ENCODE measurements at regions not wholly inside any gene's neighbourhood (a gene's known extent, or its start where the extent isn't known, plus 50 kb on each side); places are given as distances from the start of the nearest gene placed in this dataset.
"Not testable (repeated sequence)": the region's sequence is repeated elsewhere in the genome, so short reads cannot be mapped to it uniquely, and the experiment has no call there.

DNA sequence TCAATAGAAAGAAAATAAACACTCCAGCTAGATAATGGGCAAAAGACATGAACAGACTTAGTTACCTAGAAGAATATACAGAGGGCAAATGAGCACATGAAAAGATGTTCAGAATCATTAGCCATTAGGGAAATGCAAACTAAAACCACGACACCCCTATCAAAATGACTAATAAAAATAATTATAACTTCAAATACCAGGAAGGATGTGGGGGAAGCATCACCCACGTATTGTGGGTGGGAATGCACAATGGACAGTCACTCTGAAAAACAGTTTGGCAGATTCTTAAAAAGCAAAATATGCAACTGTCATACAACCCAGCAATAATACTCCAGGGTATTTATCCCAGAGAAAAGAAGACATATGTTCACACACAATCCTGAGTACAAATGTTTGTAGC lies 92.6 kb downstream of the DLL1 start:
- no peak for DNase-seq (ENCODE audit: low spot score)

DNA sequence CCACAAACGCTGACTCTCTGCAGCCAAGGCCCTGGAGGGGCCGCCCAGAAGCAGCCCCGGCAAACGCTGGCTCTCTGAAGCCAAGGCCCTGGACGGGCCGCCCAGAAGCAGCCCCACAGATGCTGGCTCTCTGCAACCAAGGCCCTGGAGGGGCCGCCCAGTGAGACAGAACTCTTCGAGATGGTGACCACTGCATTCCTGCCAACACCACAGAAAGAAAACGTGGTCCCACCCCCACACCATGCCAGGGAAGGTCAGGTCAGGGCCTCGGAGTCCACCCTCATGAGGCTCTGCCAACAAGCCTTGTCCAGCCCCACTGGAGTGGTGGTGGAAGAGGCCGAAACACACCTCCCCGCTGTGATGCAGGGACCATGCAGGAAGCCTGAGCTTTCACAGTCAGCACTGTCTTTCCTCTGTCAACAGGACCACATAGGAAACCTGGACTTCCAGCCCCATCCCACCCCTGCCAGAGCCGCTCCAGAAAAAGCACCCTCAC lies 97.5 kb downstream of the DLL1 start:
- no peak for DNase-seq (ENCODE audit: low spot score)

DNA sequence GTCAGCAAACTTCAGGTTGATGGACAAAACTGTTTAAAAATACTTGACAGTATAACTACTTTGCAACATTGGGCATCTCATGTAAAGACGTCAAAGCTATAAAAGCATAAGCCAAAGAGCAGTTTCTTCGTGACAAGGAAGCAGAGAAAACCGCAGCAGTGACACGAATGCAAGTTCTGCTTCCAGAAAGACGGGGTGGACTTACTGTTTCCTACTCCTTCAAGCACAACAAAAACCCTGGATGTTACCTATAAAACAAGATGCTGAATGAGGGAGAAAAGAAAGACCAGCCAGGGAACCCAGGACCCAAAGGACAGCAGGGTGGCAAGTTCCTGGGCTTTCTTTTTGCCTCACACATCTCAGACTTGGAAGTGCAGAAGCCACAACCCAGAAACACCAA lies 98.0 kb downstream of the DLL1 start:
- DNase-seq (ENCODE audit: low spot score) = no peak

DNA sequence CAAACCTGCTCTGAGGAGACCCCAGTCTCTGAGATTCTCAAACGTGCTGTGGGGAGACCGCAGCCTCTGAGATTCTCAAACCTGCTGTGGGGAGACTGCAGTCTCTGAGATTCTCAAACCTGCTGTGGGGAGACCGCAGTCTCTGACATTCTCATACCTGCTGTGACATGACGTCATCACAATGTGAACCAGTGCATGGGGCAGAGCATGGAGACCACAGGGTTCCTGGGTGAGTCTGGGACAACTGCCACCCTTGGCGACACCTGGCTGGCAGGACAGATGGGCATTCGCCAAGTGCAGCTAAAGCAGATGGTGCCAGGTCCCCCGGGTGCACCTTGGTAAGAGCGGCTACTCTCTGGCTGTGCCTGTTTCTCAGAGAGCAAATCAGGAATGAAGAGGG lies 98.8 kb downstream of the DLL1 start:
- not testable (repeated sequence) for DNase-seq (ENCODE audit: low spot score)

DNA sequence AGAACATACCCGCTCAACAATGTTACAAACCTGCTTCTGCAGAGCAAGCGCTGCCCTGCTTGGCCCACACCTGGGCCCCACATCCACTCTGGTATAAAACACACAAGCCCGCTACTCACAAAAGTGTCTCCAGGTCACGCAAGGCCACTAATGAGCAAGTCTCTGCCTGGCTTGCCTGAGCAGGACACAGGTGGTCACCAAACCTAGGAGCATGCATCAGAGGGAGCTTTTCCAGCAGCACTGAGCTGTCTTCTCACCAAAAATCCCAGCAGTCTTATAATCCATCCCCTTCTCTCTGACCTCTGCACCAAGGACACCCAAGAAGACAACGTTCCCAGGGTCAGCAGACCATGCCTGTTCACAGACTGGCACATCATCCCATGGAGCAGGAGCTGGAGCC lies 100.8 kb downstream of the DLL1 start:
- DNase-seq (ENCODE audit: low spot score) = no peak

DNA sequence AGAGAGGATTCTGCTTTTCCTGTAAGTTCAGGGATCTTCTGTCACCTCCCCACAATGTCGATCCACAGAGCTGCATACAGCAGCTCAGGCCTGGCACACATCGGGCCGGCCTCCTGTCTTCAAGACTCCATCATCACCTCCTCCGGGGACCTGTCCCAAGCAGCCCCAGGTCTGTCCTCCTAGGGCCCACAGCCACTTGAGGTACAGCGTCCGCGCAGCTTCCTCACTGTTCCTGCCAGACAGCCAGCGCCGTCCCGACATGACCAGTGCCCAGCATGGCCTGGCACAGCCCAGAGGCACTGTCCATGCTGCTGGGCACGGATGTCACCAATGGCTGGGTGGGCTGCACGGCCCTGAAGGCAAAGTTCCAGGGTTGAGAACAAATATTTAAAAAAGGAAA lies 101.6 kb downstream of the DLL1 start:
- DNase-seq (ENCODE audit: low spot score) = no peak

DNA sequence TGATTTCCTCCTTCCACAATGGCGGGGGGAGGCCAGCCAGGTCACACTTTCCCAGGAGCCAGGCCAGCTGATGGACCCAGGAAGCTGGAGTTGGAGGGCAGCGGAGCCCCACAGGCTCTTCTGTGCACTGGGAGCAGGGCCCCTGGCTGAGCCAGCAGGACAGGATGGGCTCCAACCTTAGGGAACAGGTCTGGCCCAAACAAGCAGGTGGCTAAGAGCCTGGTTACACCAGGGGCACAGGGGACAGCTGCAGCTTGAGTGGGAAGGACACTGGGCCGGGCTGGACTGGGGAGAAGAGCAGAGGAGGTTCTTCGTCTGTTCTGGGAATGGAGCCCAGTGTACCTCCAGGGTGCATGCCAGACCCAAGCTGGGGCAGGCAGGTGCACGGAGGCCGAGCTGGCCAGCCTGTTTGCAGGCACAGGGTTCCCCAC lies 102.3 kb downstream of the DLL1 start:
- DNase-seq (ENCODE audit: low spot score) = no peak

DNA sequence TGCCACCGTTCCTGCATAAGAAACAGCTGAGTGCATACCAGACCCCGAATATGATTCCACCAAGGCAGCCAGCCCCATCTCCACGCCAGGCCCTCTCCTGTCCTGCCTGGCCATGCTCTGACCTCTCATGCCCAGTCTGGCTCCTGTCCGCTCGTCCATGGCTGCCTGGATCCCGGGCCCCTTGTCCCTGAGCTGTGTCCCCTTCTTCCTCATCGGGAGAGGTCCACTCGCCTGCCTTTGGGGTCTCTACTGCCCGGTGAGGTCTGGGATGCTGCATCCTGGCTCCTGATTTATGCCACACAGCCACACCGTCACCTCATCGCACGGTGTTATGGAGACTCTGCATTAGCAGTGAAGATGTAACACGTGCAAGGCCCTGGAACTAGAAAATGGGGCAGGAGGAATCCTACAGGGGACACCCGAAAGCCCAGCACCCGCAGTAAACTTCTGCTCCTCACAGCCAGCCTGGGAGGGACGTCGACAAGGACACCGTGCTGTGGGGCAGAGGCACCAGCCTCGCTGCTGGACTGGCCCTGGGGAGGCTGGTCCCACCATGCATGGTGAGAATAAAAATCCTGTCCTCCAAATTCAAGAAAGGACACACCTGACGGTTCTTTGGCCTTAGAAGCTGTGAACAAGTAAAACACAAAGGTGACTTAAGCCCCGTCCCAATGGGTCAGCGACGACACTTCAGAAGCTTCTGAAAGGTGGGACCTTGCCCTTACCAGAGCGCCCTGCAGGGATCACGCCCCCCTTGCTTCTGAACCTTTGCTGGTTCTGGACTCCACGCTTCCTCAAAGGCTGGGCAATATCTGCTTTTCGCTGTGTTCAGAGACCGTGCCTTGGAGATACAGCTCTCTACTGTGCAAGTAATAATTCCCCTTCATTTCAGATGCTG lies 103.0 kb downstream of the DLL1 start:
- no peak for DNase-seq (ENCODE audit: low spot score)

DNA sequence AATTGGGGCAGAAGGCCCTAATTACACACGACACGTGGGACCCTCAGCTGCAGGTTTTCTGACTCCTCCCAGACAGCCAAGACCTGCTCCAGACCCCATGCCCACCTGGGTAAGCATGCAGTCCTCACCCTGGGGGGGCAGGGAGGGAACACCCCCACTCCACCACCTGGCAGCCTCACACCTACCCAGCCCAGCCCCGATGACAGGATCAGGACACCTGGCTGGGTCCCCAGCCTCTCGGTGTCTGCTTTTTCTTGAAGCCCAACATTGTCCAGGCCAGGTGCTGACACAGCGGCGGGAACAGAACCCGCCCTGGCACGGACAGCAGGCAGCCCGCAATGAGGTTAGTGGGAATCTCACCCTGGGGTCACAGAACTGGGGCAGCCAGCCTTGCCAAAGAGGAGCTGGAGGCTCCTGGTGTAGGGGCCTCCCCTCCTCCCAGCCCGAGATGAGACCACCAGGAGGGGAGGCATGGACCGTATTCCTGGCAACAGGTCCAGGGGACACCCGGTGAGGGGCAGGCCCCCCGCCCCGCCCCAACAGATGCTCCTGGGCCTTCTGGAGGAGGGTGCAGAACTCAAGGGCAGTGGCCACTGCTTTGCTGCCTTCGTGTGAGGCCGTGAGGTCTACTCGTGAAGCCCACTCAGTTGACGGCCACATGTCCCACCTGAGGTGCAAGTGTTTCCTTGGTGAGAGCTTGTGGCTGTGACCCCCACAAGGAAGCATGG lies 103.8 kb downstream of the DLL1 start:
- no peak for DNase-seq (ENCODE audit: low spot score)

DNA sequence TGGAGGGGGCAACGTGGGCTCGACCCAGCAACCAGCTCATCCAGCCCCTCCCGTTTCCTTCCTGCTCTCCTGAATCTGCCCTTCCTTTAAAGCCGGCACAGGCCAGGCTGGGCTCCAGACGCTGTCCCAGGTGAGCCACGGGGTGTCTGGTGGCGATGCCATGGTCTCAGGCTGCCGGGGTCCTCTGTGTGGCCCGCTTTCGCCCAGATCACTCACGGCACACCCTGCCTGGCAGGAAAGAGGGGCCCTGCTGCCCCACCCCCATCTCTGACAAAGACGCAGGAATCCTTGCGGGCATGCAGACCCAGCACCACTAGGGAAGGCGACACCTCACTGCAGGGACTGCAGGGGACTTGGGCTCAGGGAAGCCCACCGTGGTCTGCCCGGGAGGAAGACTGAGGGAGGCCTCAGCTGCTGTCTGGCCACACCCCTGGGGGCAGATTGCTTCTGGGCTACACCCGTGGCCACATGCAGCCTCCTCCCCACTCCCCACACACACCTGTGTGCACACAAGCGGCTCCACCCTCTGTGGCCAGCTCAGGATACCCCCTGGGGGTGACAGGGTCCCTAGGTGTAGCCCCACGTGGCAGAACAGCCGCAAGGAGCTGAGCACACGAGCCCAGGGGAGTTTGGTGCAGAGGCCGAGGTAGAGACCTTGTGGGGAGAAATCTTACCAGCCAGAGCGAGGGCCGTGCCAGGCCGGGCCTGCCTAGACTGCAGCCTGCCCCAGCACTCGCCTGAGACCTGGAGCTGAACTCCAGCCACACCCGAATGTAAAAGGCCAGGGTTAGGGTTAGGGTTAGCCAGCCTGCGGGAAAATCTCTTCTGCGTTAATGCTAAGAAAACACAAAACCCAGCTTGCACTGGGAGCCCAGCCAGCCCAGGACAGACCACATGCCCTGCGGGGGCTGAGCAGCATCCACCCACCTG lies 104.6 kb downstream of the DLL1 start:
- no peak for DNase-seq (ENCODE audit: low spot score)

DNA sequence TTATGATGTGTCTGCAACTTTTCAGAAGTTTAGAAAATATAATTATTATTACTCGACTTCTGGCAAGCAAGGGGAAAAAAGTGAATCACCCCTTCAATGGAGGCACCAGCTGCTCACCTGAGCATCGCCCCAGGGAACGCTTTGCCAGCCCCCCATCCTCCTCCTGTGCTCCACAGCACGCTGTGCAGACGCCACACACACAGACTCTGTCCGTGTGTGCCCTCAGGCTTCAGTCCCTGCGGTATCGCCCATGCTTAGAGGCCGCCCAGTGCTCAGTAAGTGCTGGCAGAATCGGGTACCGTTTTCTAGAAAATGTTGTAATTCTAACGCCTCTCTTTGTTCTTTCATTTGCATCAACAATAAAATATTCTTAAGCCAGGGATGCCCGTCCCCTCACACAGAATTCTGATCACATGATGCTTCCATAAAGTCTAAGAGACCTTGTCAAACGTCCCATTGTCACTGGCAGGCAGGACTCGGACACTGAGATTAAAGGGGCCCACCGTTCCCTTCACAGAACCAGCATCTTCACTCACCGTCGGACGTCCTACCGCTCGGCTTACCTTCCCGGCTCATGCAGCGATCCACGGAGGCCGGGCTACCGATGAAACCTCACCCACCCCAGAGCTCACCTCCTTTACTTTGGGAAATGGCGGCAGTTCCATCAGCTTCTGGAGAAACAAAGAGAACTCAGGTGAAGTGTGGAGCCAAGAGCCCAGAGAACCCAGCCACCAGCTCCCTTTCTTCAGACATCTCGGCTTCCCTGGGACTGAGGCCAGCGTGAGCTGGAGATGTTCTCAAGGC lies 105.5 kb downstream of the DLL1 start:
- no peak for DNase-seq (ENCODE audit: low spot score)

DNA sequence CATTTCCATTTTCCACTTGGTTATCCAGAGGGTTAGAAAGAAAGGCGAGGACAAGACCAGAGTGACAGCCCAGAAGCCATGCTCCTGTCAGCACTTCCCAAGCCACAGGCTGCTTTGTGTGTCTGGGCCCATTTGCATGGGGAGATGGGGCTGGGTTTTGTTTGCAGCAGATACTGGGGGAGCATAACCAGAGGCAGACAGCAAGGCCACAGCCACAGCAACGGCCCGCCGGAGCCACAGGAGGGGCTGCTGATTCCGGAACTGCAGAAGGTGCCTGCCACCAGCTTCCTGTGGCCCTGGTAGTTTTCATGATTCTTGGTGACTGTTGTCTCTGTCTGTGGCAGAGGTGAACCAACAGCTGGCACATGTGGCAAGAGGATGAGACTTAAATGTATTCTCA lies 106.6 kb downstream of the DLL1 start:
- DNase-seq (ENCODE audit: low spot score) = no peak

DNA sequence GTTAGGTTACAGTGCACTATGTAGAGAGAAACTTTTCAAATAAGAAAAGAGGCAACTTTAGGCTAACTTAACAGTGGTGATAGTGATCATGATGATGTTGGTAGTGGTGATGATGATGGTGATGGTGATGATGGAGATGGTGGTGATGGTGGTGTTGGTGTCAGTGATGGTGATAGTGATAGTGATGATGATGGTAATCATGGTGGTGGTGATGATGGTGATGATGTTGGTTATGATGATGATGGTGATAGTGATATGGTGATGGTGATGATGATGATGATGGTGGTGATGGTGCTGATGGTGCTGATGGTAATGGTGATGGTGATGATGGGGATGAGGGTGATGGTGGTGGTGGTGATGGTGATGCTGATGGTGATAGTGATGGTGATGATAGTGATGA lies 107.4 kb downstream of the DLL1 start:
- no peak for DNase-seq (ENCODE audit: low spot score)

DNA sequence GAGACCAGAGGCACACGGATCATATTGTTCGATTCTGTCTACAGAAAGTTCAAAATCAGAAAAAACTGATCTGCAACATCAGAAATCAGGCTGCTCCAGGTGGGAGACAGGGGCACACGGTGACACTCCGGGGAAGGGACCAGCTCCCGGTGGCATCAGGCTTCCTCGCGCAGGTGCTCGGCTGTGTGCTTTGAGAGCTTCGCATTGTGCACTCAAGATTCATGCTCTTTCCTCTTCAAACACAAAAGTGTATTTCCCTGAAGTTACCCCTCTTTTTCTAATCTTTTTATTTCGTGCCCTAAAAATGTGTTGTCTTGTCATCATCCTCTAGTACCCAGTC lies 108.1 kb downstream of the DLL1 start:
- DNase-seq (ENCODE audit: low spot score) = no peak

DNA sequence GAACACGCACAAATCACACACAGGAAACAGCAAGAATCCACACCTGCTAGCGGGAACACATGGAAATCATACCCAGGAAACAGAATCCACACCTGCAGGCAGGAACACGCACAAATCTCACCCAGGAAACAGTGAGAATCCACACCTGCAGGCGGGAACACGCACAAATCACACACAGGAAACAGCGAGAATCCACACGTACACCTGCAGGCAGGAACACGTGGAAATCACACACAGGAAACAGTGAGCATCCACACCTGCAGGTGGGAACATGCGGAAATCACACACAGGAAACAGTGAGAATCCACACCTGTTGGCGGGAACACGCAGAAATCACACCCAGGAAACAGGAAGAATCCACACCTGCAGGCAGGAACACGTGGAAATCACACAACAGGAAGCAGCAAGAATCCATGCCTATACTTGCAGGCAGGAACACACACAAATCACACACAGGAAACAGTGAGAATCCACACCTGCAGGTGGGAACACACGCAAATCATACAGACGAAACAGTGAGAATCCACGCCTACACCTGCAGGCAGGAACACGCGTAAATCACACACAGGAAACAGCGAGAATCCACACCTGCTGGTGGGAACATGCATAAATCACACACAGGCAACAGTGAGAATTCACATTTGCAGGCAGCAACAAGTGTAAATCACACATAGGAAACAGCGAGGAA lies 108.6 kb downstream of the DLL1 start:
- DNase-seq (ENCODE audit: low spot score) = no peak

DNA sequence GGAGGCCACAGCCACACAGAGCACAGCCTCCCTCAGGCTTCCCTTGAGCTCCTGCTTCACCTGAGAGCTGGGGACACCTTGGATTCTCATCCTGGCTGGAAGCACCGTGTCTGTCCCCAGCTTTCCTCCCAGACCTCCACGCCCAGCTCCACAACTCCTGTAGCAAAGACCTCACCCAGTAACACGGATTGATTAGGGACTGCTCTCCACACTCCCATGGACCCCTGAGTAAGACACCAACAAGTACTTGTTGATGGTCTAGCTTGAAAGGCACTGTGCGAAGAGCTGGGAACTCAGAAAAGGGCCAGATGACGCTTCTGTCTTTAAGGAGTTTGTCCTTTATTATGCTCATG lies 109.6 kb downstream of the DLL1 start:
- no peak for DNase-seq (ENCODE audit: low spot score)

DNA sequence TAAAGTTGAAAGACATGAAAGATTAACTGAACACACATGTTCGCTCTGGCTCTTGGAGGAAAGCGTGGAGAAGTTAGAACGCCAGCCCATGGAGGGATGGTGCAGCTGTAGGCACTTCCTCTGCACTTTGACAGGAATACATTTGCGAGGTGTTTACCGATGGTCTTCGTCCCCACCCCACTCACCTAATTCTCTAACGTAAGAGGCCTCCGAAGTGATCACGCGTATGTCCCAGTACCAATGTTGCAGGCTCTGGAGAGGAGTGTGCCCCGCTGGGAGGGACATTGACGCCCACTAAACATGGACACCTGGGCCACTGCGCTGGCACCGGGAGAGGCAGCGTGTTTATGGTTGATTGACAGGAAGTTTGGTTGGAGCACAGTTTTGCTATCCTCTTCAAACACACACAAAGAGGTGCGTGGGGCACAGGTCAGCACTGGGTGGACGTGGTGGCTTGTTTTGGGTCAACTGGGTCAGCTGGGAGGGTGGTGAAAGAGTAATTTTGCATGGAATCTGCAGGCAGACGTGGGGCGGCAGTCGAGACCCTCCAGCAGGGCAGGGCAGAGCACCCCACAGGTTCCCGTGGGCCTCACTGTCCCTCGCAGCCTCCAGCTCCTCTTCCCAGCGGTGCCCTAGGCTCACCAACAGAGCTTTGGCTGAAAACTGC lies 110.1 kb downstream of the DLL1 start:
- DNase-seq (ENCODE audit: low spot score) = no peak

DNA sequence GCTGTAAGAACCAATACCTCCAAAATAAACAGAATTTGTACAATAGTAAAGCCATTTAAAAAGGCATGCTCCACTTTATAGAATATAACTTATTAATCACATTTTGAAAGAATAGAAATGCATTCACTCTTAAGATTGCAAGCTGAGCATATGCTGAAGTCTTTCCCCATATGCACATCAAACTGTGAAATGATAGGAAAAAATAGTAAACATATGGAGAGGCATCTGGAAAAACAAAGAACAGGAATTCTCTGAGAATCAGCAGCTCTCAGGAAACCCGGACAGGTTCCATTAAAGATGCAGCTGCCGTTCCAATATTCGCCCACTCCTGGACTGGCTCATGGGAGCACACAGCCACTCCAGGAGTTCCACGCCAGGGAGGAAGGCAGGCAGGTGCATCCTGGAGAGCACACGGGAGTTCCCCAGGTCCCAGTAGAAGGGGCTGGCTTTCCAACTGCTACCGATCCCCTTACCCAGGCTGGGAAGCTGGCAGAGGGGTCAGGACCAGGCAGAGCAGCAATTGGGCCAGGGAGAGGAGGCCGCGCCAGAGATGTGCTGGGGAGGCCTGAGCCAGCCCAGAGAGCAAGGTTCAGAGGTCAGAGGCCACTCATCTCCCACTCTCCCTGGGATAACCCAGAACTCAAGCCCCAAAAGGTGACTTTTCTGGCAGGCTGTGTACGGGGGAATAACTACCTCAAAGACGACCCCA lies 111.1 kb downstream of the DLL1 start:
- no peak for DNase-seq (ENCODE audit: low spot score)

DNA sequence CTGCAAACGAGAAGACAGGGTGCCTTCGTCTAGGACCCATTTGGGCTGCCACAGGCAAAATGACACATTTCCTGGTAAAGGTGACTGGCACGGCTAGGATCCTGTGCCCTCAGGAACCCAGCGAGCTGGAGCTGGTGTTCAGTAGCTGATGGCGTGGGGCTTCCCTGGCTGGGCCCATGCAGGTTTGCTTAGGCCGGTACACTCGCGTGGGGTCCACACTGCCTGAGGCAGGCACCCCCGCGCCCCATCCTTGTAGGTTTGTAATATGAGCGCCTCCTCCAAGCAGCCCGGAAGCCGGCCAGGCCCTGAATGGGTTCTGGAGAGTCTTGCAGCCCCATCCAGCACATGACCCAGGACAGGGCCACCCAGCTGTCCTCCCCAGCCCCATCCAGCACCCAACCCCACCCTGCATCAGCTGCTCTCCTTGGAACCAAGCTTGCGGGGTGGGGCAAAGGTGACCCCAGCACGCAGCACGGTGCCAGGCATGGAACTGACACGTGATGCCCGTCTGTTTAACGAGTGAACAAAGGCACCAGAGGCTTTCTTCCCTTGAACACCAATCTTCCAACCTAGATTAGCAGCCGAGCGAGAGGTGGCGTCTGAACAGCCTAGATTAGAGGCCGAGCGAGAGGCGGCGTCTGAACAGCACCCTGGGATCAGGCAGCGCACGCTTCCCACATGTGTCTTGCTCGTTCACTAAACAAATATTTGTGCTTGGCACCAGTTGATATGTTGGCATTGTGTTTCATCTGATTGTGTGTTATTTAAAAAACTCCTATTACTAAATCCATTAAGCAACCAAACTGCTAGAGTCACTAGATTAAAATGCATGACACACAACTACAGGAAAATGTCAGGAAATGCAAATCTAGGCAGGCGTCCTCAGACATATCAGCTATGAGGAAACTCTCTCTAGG lies 112.1 kb downstream of the DLL1 start:
- DNase-seq (ENCODE audit: low spot score) = peak; percentile 57

Data from AG08396 (cell line).